Glomerular endothelial cell (primary cell): ENCODE measurements at regions not wholly inside any gene's neighbourhood (a gene's known extent, or its start where the extent isn't known, plus 50 kb on each side); places are given as distances from the start of the nearest gene placed in this dataset.

Source experiments
- DNase-seq: peaks from one replicate; pipeline ENCODE4 v3.0.0-alpha.2; 2011; ENCODE audit warnings: low read depth, low spot score; ENCODE audit errors: extremely low read depth

GRCh38 chr3:117534138-117534537 is 824.6 kb downstream of the TUSC7 start:
- DNase-seq: no peak

- DNase-seq: no peak
These were observed 826.4 kb downstream of the TUSC7 start for GRCh38 chr3:117536006-117536405.

GRCh38 chr3:117537949-117538348 is 828.4 kb downstream of the TUSC7 start:
- DNase-seq: no peak

- no peak for DNase-seq
These were observed 830.1 kb downstream of the TUSC7 start for GRCh38 chr3:117539729-117540128.

- no peak for DNase-seq
These were observed 831.0 kb downstream of the TUSC7 start for GRCh38 chr3:117540597-117540996.

GRCh38 chr3:117541721-117542120 is 832.1 kb downstream of the TUSC7 start:
- no peak for DNase-seq

- no peak for DNase-seq
These were observed 833.9 kb downstream of the TUSC7 start for GRCh38 chr3:117543521-117543920.

- no peak for DNase-seq
These were observed 835.9 kb downstream of the TUSC7 start for GRCh38 chr3:117545484-117545883.

GRCh38 chr3:117547956-117548550 is 838.5 kb downstream of the TUSC7 start:
- no peak for DNase-seq

GRCh38 chr3:117548600-117548999 is 839.0 kb downstream of the TUSC7 start:
- DNase-seq: no peak

- no peak for DNase-seq
These were observed 840.1 kb downstream of the TUSC7 start for GRCh38 chr3:117549716-117550115.

- DNase-seq: no peak
These were observed 841.2 kb downstream of the TUSC7 start for GRCh38 chr3:117550766-117551165.

- no peak for DNase-seq
These were observed 843.9 kb downstream of the TUSC7 start for GRCh38 chr3:117553461-117553860.

- no peak for DNase-seq
These were observed 847.2 kb downstream of the TUSC7 start for GRCh38 chr3:117556646-117557407.

- no peak for DNase-seq
These were observed 848.0 kb downstream of the TUSC7 start for GRCh38 chr3:117557464-117558090.

GRCh38 chr3:117558681-117559080 is 849.1 kb downstream of the TUSC7 start:
- DNase-seq: no peak

GRCh38 chr3:117562000-117562399 is 852.4 kb downstream of the TUSC7 start:
- DNase-seq: no peak

- no peak for DNase-seq
These were observed 853.5 kb downstream of the TUSC7 start for GRCh38 chr3:117563063-117563462.

- no peak for DNase-seq
These were observed 856.2 kb downstream of the TUSC7 start for GRCh38 chr3:117565777-117566176.

- no peak for DNase-seq
These were observed 857.3 kb downstream of the TUSC7 start for GRCh38 chr3:117566926-117567325.

GRCh38 chr3:117567382-117567781 is 857.8 kb downstream of the TUSC7 start:
- DNase-seq: no peak

GRCh38 chr3:117567906-117568305 is 858.3 kb downstream of the TUSC7 start:
- no peak for DNase-seq
